ACHN (cell line): ENCODE measurements at regions not wholly inside any gene's neighbourhood (a gene's known extent, or its start where the extent isn't known, plus 50 kb on each side); places are given as distances from the start of the nearest gene placed in this dataset.
"Not testable (repeated sequence)": the region's sequence is repeated elsewhere in the genome, so short reads cannot be mapped to it uniquely, and the experiment has no call there.

Experiments
- DNase-seq: peaks from one replicate; pipeline ENCODE4 v3.0.0-alpha.2; 2015
- in situ Hi-C: cut with HindIII; loops from 2 replicates; pipeline ENCODE4 v1.10.0; 2017; ENCODE audit warnings: low sequenced_read_pairs, low pct_ligation_motif_present, low pct_unique_long_range_greater_than_20kb

DNA sequence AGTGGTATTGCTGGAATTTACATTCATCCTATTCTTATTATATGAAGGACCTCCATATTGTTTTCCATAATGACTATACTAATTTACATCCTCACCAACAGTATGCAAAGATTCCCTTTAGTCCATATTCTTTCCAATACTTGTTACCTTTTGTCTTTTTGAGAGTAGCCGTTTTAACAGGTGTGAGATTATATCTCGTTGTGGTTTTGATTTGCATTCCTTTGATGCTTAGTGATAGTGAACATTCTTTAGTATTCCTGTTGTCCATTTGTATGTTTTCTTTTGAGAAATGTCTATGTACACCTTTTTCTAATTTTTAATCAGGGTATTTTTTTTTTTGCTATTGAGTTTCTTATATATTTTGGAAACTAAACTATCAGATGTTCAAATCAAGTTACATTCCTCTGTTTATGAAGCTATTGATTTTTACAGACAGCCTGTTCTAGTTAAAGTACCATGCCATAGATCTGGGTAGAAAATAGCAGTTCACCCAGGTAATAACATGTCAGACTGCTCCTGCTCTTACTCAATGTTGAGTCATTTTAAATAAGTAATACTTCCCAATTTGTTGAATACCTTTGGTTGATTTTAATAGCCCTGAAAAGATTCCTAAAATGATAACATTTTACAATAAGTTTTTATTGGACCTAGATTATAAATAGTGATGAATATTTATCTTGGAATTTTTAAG, 1108.7 kb downstream of the NCAM2 start:
- in situ Hi-C loops, result no loop called here
- DNase-seq, result no peak

GRCh38 chr21:22115746-22116145, 1117.5 kb downstream of the NCAM2 start:
- no peak for DNase-seq
- in situ Hi-C loops, result no loop called here

DNA sequence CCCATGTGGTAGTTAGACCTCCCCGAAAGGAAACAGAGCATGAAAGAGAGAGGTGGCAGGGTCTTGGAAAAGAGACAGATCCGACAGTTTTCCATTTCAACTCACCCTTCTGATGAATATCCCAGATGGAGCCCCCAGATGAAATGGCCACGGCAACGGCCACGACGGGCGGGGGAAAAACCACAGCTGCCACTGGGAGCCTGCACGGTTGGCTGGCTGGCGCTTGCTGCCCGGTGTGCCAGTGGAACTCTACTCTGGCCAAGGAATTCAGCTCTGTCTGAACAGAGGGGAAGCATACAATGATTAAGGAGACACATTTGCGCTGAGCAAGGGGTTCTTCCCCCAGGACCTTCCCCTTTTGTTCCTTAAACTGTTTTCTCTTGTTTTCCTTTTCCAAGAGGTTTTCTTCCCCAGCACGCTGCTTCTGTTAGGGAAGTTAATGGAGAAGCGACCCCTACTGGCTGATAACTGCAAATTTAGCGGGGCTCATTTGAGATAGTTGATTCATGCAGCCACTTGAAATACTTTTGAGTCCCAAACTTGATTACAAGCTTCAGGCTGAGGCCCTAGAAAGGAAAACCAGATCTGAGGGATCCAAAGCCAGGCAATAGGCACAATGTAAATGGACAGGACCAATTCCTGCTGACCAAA, 1122.5 kb downstream of the NCAM2 start:
- in situ Hi-C loops, result no loop called here
- DNase-seq, result peak; percentile 13

DNA sequence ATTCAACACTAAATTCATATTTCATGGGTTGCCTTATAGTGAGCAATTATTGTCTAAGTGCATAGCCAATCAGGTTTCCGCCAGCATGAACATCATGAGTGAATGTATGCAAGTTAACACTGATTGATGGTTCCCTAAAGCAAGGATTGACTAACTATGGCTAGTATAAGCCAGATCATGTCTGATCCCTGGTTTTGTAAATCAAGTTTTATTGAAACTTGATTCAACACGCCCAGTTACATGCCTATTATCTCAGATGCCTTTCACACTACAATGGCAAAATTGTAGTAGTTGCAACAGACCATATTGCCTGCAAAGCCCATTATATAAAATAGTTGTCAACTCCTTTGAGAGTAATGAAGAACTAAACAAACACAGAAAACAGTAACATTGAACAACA, 1127.4 kb downstream of the NCAM2 start:
- in situ Hi-C loops, result no loop called here
- DNase-seq, result no peak

GRCh38 chr21:22128671-22129070, 1130.5 kb downstream of the NCAM2 start:
- in situ Hi-C loops, result no loop called here
- DNase-seq, result no peak

GRCh38 chr21:22132358-22133071, 1134.3 kb downstream of the NCAM2 start:
- in situ Hi-C loops, result no loop called here

DNA sequence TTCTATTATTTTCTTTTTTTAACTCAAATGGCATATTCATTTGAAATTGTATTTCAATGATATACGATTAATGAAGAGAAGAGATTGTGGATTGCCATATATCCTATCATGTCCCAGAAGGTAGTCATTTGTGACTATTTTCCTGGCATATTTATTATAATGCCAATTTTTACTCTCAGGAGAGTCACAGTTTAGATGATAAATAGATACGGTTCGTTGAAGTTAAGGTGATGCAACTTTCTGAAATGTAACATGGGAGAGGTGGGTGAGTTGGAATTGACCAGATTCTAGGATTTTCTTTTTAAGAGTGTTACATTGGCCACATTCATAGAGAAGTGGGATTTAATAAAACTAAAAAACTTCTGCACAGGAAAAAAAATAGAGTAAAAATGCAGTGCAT, 1138.5 kb downstream of the NCAM2 start:
- DNase-seq, result no peak
- in situ Hi-C loops, result no loop called here

More at GRCh38 chr21:22132358-22133071, 1134.3 kb downstream of the NCAM2 start:
- no peak for DNase-seq

DNA sequence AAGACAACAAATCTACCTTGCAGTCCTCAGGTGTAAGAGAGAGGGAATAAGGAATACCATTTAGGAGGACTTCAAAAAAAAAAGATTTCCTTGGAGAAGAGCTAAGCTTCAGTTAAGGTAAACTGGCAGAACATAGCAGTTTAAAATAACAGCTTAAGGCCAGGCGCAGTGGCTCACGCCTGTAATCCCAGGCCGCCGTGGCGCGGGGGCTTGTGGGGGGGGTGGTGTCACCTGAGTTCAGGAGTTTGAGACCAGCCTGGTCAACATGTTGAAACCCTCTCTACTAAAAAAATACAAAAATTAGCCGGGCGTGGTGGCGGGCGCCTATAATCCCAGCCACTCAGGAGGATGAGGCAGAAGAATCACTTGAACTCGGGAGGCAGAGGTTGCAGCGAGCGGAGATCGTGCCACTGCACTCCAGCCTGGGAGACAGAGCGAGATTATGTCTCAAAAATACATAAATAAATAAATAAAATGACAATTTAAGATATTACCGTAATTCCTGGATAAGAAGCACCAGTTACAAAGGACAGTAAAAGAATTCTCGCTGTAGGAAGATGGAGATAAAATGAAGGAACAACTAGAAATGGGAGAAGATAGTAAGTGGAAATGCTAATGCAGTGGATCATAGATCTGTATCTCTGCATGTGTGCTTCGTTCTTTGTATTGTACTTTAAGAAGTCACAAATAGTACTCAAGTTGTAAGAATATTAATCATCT, 1140.2 kb downstream of the NCAM2 start:
- in situ Hi-C loops, result no loop called here
- no peak for DNase-seq

DNA sequence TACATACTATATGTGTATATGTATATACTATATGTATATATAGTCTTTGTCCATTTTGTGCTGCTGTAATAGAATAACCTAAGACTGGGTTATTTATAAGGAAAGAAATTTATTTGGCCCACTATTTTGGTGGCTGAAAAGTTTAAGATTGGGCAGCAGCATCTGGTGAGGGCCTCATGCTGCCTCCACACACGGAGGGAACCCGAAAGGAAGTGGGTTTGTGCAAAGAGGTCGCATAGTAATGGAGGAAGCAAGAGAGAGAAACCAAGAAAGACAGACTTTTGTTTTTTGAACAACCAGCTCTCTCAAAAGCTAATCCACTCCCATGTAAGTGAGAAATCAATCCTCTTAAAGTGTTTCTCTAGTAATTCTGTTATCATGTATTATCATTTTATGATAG, 1147.3 kb downstream of the NCAM2 start:
- in situ Hi-C loops, result no loop called here
- DNase-seq, result no peak

DNA sequence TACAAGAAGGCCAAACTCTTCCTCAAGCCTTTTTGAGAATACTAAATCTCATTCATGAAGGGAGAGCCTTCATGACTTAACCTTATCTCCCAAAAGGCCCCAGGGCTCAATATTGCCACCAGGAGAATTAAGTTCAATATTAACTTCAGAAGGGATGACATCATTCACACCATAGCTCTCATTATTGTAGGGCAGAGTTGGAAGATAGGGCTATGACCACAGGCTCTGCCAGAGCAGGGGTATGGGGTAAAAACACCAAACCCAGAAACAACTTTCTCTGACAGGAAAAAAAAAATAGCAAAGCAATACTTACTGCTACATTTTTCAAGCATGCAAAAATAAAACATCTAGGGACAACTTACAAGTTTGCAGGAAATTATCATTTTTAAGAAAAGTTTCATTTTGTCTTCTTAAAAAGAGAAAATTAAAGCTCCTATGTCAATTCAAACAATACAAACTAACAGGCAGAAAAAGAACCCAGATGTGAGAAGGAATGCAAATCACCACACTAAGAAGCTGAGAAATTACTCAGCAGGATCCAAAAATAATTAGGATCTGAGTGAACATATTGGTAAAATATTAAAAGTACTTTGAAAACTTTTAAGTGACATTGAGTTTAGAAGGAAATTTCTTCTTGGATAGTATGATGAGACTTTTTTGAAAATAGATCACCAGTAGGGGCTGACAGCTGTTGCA, 1156.5 kb downstream of the NCAM2 start:
- DNase-seq, result no peak
- in situ Hi-C loops, result no loop called here

DNA sequence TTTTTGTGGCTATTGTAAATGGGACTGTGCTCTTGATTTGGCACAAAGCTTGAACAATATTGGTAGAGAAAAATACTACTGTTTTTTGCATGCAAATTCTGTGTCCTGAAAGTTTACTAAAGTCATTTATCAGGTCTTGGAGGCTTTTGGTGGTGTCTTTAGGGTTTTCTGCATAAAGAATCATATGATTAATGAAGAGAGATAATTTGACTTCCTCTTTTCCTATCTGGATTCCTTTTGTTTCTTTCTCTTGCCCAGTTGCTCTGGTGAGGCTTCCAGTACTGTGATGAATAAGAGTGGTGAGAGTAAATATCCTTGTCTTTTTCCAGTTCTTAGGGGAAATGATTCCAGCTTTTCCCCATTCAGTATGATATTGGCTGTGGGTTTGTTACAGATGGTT, 1166.7 kb downstream of the NCAM2 start:
- DNase-seq, result no peak
- in situ Hi-C loops, result no loop called here

GRCh38 chr21:22174746-22175145, 1176.5 kb downstream of the NCAM2 start:
- in situ Hi-C loops, result no loop called here
- DNase-seq, result no peak

DNA sequence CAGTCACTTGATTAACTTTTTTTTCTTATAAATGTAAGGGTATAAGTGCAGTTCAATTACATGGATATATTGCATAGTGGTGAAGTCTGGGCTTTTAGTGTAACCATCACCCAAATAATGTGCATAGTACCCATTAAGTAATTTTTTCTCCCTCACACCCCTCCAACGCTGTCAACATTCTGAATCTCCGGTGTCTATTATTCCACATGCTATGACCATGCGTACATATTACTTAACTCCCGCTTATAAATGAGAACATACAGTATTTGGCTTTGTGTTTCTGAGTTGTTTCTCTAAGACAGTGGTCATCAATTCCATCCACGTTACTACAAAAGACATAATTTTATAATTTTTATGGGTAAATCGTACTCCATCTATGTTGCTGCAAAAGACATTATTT, 1191.1 kb downstream of the NCAM2 start:
- in situ Hi-C loops, result no loop called here
- DNase-seq, result no peak

- in situ Hi-C loops, result no loop called here
- no peak for DNase-seq
These were observed 1193.4 kb downstream of the NCAM2 start for GRCh38 chr21:22191581-22191980.

GRCh38 chr21:22192766-22193165, 1194.6 kb downstream of the NCAM2 start:
- DNase-seq, result no peak
- in situ Hi-C loops, result no loop called here

DNA sequence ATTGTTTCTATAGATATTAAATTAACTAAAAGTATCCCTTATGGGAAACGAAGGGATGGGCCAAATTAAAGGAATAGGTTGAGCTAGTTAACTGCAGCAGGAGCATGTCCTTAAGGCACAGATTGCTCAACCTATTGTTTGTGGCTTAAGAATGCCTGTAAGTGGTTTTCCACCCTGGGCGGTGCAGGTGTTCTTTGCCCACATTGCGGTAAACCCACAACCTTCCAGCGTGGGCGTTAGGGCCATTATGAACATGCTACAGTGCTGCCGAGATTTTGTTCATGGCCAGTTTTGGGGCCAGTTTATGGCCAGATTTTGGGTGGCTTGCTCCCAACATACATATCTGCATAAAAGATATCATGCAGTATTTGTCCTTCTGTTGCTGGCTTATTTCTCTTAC, 1196.8 kb downstream of the NCAM2 start:
- DNase-seq, in situ Hi-C loops: not testable (repeated sequence)

- no peak for DNase-seq
- in situ Hi-C loops, result no loop called here
These were observed 1202.3 kb downstream of the NCAM2 start for GRCh38 chr21:22200378-22201092.

- no peak for DNase-seq
- in situ Hi-C loops, result no loop called here
These were observed 1202.9 kb downstream of the NCAM2 start for GRCh38 chr21:22201126-22201525.
